ENCODE measurements at regions not wholly inside any gene's neighbourhood (a gene's known extent, or its start where the extent isn't known, plus 50 kb on each side); places are given as distances from the start of the nearest gene placed in this dataset.
A peak's percentile ranks its signal among the peaks of the same experiment; 100 is the strongest.
"Not testable (repeated sequence)": the region's sequence is repeated elsewhere in the genome, so short reads cannot be mapped to it uniquely, and the experiment has no call there.

- no peak overlapping the region for H2AFZ ChIP-seq (ENCODE audit: low read length)
- no peaks in the 10 kb centered on the region for H3K79me2 ChIP-seq (ENCODE audit: low read length)
- no peaks in the 10 kb centered on the region for H3K27me3 ChIP-seq (ENCODE audit: low read length)
- H3K4me2 ChIP-seq (ENCODE audit: low read depth, low read length, poor library complexity, severe bottlenecking): no peak overlapping the region
- H3K4me3 ChIP-seq (ENCODE audit: low read length): no peak overlapping the region
- no peak overlapping the region for H3K9ac ChIP-seq (ENCODE audit: low read length)
- H3K27ac ChIP-seq (ENCODE audit: low read length): no peak overlapping the region
- H3K9me3 ChIP-seq (ENCODE audit: low read length): no peaks in the 10 kb centered on the region
- no peaks in the 10 kb centered on the region for H3K9me2 ChIP-seq (replicated peaks; ENCODE audit: insufficient read depth, low read length)
- H4K20me1 ChIP-seq (ENCODE audit: insufficient read depth, low read depth, low read length): no peaks in the 10 kb centered on the region
- peak; percentile 84 for DNase-seq
- H3K36me3 ChIP-seq (ENCODE audit: insufficient read depth, low read length): peaks cover 16% of the 10 kb centered on the region
- H3K4me1 ChIP-seq (ENCODE audit: low read length): no peaks in the 10 kb centered on the region
These were observed 123.0 kb upstream of the PZP start for GRCh38 chr12:9331218-9331626.

GRCh38 chr12:9329019-9329418, 120.8 kb upstream of the PZP start:
- Histone ChIP-seq H3K4me1 (ENCODE audit: low read length) (no peaks in the 10 kb centered on the region), H3K9me2 (replicated peaks; ENCODE audit: insufficient read depth, low read length) (no peaks in the 10 kb centered on the region), H3K9ac (ENCODE audit: low read length) (no peak overlapping the region), H3K36me3 (ENCODE audit: insufficient read depth, low read length) (peaks cover 8% of the 10 kb centered on the region; the same call in 1 of the 2 replicates), H3K27ac (ENCODE audit: low read length) (no peak overlapping the region), H3K27me3 (ENCODE audit: low read length) (no peaks in the 10 kb centered on the region), H3K79me2 (ENCODE audit: low read length) (no peaks in the 10 kb centered on the region), H2AFZ (ENCODE audit: low read length) (no peak overlapping the region), H3K4me3 (ENCODE audit: low read length) (no peak overlapping the region), H3K9me3 (ENCODE audit: low read length) (no peaks in the 10 kb centered on the region), H4K20me1 (ENCODE audit: insufficient read depth, low read depth, low read length) (no peaks in the 10 kb centered on the region), H3K4me2 (ENCODE audit: low read depth, low read length, poor library complexity, severe bottlenecking) (no peak overlapping the region)
- DNase-seq: no peak

- no peak overlapping the region for H2AFZ ChIP-seq (ENCODE audit: low read length)
- H3K4me3 ChIP-seq (ENCODE audit: low read length): no peak overlapping the region
- no peak for DNase-seq
- no peak overlapping the region for H3K9ac ChIP-seq (ENCODE audit: low read length)
- 0 out of 2 replicates have a peak, but pooled peaks cover 6% of the 10 kb centered on the region for H3K36me3 ChIP-seq (ENCODE audit: insufficient read depth, low read length)
- no peaks in the 10 kb centered on the region for H3K79me2 ChIP-seq (ENCODE audit: low read length)
- H3K4me2 ChIP-seq (ENCODE audit: low read depth, low read length, poor library complexity, severe bottlenecking): no peak overlapping the region
- H3K9me3 ChIP-seq (ENCODE audit: low read length): no peaks in the 10 kb centered on the region
- H3K9me2 ChIP-seq (replicated peaks; ENCODE audit: insufficient read depth, low read length): no peaks in the 10 kb centered on the region
- H3K27me3 ChIP-seq (ENCODE audit: low read length): no peaks in the 10 kb centered on the region
- no peaks in the 10 kb centered on the region for H3K4me1 ChIP-seq (ENCODE audit: low read length)
- no peak overlapping the region for H3K27ac ChIP-seq (ENCODE audit: low read length)
- H4K20me1 ChIP-seq (ENCODE audit: insufficient read depth, low read depth, low read length): no peaks in the 10 kb centered on the region
These were observed 119.9 kb upstream of the PZP start for GRCh38 chr12:9328065-9328464.

- Histone ChIP-seq H3K4me3 (ENCODE audit: low read length) (no peak overlapping the region), H4K20me1 (ENCODE audit: insufficient read depth, low read depth, low read length) (no peaks in the 10 kb centered on the region), H3K79me2 (ENCODE audit: low read length) (no peaks in the 10 kb centered on the region), H3K9me2 (replicated peaks; ENCODE audit: insufficient read depth, low read length) (no peaks in the 10 kb centered on the region), H2AFZ (ENCODE audit: low read length) (no peak overlapping the region), H3K9me3 (ENCODE audit: low read length) (no peaks in the 10 kb centered on the region), H3K9ac (ENCODE audit: low read length) (no peak overlapping the region), H3K27me3 (ENCODE audit: low read length) (no peaks in the 10 kb centered on the region), H3K36me3 (ENCODE audit: insufficient read depth, low read length) (0 out of 2 replicates have a peak, but pooled peaks cover 6% of the 10 kb centered on the region), H3K4me2 (ENCODE audit: low read depth, low read length, poor library complexity, severe bottlenecking) (no peak overlapping the region), H3K27ac (ENCODE audit: low read length) (no peak overlapping the region), H3K4me1 (ENCODE audit: low read length) (no peaks in the 10 kb centered on the region)
- DNase-seq: no peak
These were observed 119.1 kb upstream of the PZP start for GRCh38 chr12:9327320-9327719.

- H3K79me2 ChIP-seq (ENCODE audit: low read length); H3K4me1 ChIP-seq (ENCODE audit: low read length); H3K9ac ChIP-seq (ENCODE audit: low read length); H3K4me3 ChIP-seq (ENCODE audit: low read length); H3K9me2 ChIP-seq (replicated peaks; ENCODE audit: insufficient read depth, low read length); H3K9me3 ChIP-seq (ENCODE audit: low read length); DNase-seq; H3K36me3 ChIP-seq (ENCODE audit: insufficient read depth, low read length); H3K27ac ChIP-seq (ENCODE audit: low read length); H4K20me1 ChIP-seq (ENCODE audit: insufficient read depth, low read depth, low read length); H3K27me3 ChIP-seq (ENCODE audit: low read length); H3K4me2 ChIP-seq (ENCODE audit: low read depth, low read length, poor library complexity, severe bottlenecking); H2AFZ ChIP-seq (ENCODE audit: low read length): not testable (repeated sequence)
These were observed 118.7 kb upstream of the PZP start for GRCh38 chr12:9326849-9327248.

- no peak overlapping the region for H3K4me2 ChIP-seq (ENCODE audit: low read depth, low read length, poor library complexity, severe bottlenecking)
- H3K27ac ChIP-seq (ENCODE audit: low read length): no peak overlapping the region
- no peaks in the 10 kb centered on the region for H3K36me3 ChIP-seq (ENCODE audit: insufficient read depth, low read length)
- no peaks in the 10 kb centered on the region for H3K4me1 ChIP-seq (ENCODE audit: low read length)
- H3K27me3 ChIP-seq (ENCODE audit: low read length): no peaks in the 10 kb centered on the region
- DNase-seq: no peak
- no peaks in the 10 kb centered on the region for H3K79me2 ChIP-seq (ENCODE audit: low read length)
- H4K20me1 ChIP-seq (ENCODE audit: insufficient read depth, low read depth, low read length): no peaks in the 10 kb centered on the region
- no peak overlapping the region for H3K4me3 ChIP-seq (ENCODE audit: low read length)
- H3K9me3 ChIP-seq (ENCODE audit: low read length): no peaks in the 10 kb centered on the region
- no peaks in the 10 kb centered on the region for H3K9me2 ChIP-seq (replicated peaks; ENCODE audit: insufficient read depth, low read length)
- H2AFZ ChIP-seq (ENCODE audit: low read length): no peak overlapping the region
- no peak overlapping the region for H3K9ac ChIP-seq (ENCODE audit: low read length)
These were observed 117.9 kb upstream of the PZP start for GRCh38 chr12:9326085-9326484.

- H3K4me2 ChIP-seq (ENCODE audit: low read depth, low read length, poor library complexity, severe bottlenecking): no peak overlapping the region
These were observed 117.3 kb upstream of the PZP start for GRCh38 chr12:9325471-9325870.

GRCh38 chr12:9324782-9325181, 116.6 kb upstream of the PZP start:
- Histone ChIP-seq H3K27ac (ENCODE audit: low read length) (no peak overlapping the region), H3K4me1 (ENCODE audit: low read length) (peaks cover under 1% of the 10 kb centered on the region; the same call in 1 of the 2 replicates), H3K9me2 (replicated peaks; ENCODE audit: insufficient read depth, low read length) (no peaks in the 10 kb centered on the region), H3K36me3 (ENCODE audit: insufficient read depth, low read length) (no peaks in the 10 kb centered on the region), H4K20me1 (ENCODE audit: insufficient read depth, low read depth, low read length) (no peaks in the 10 kb centered on the region), H3K9ac (ENCODE audit: low read length) (no peak overlapping the region), H2AFZ (ENCODE audit: low read length) (no peak overlapping the region), H3K9me3 (ENCODE audit: low read length) (no peaks in the 10 kb centered on the region), H3K79me2 (ENCODE audit: low read length) (no peaks in the 10 kb centered on the region), H3K4me3 (ENCODE audit: low read length) (no peak overlapping the region), H3K27me3 (ENCODE audit: low read length) (no peaks in the 10 kb centered on the region), H3K4me2 (ENCODE audit: low read depth, low read length, poor library complexity, severe bottlenecking) (no peak overlapping the region)
- no peak for DNase-seq

More at GRCh38 chr12:9325471-9325870, 117.3 kb upstream of the PZP start:
- Histone ChIP-seq H3K9me2 (replicated peaks; ENCODE audit: insufficient read depth, low read length) (no peaks in the 10 kb centered on the region), H3K4me1 (ENCODE audit: low read length) (no peaks in the 10 kb centered on the region), H3K27ac (ENCODE audit: low read length) (no peak overlapping the region), H3K9ac (ENCODE audit: low read length) (no peak overlapping the region), H4K20me1 (ENCODE audit: insufficient read depth, low read depth, low read length) (no peaks in the 10 kb centered on the region), H2AFZ (ENCODE audit: low read length) (no peak overlapping the region), H3K27me3 (ENCODE audit: low read length) (no peaks in the 10 kb centered on the region), H3K36me3 (ENCODE audit: insufficient read depth, low read length) (no peaks in the 10 kb centered on the region), H3K9me3 (ENCODE audit: low read length) (no peaks in the 10 kb centered on the region), H3K4me3 (ENCODE audit: low read length) (no peak overlapping the region), H3K79me2 (ENCODE audit: low read length) (no peaks in the 10 kb centered on the region)
- no peak for DNase-seq

- DNase-seq: peak; percentile 29
- peaks cover 8% of the 10 kb centered on the region for H3K4me1 ChIP-seq (ENCODE audit: low read length)
- H3K9ac ChIP-seq (ENCODE audit: low read length): no peak overlapping the region
- H3K4me3 ChIP-seq (ENCODE audit: low read length): no peak overlapping the region
- no peaks in the 10 kb centered on the region for H3K79me2 ChIP-seq (ENCODE audit: low read length)
- no peaks in the 10 kb centered on the region for H3K36me3 ChIP-seq (ENCODE audit: insufficient read depth, low read length)
- H3K9me3 ChIP-seq (ENCODE audit: low read length): no peaks in the 10 kb centered on the region
- H2AFZ ChIP-seq (ENCODE audit: low read length): no peak overlapping the region
- no peaks in the 10 kb centered on the region for H3K9me2 ChIP-seq (replicated peaks; ENCODE audit: insufficient read depth, low read length)
- no peak overlapping the region for H3K27ac ChIP-seq (ENCODE audit: low read length)
- no peaks in the 10 kb centered on the region for H4K20me1 ChIP-seq (ENCODE audit: insufficient read depth, low read depth, low read length)
- H3K4me2 ChIP-seq (ENCODE audit: low read depth, low read length, poor library complexity, severe bottlenecking): no peak overlapping the region
- H3K27me3 ChIP-seq (ENCODE audit: low read length): no peaks in the 10 kb centered on the region
These were observed 115.0 kb upstream of the PZP start for GRCh38 chr12:9323144-9323681.

Measured in Karpas-422 (cell line).